Kasumi-1 (cell line): ENCODE measurements at regions not wholly inside any gene's neighbourhood (a gene's known extent, or its start where the extent isn't known, plus 50 kb on each side); places are given as distances from the start of the nearest gene placed in this dataset.

Source experiments
- DNase-seq, 2 experiments: peaks; one replicate each; lab custom pipeline; 2025; lab: John Stamatoyannopoulos, UW

- no peak for DNase-seq
Measured at GRCh38 chr11:128299132-128299726, 288.1 kb downstream of the ETS1 start.

DNA sequence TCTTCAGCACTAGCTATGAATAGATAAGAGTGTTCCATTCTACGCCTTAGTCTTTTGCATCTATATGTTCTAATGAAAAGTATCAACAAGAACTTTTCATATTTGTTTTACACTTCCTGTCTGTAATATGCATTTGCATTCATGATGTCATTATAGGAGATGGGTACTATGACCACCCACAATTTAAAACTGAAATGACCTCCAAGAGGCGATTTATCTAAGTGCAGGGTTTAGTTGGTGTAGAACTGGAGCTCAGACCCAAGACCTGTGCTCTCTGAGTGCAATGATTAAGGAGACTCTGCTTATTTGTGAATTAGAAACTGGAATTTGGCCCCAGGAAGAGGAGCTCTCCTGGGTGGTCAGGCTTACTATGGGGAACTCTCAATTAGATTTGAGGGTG lies 289.1 kb downstream of the ETS1 start:
- no peak for DNase-seq

GRCh38 chr11:128297805-128298204 lies 289.6 kb downstream of the ETS1 start:
- DNase-seq, result no peak

- no peak for DNase-seq
Measured at GRCh38 chr11:128297091-128297651, 290.2 kb downstream of the ETS1 start.

DNA sequence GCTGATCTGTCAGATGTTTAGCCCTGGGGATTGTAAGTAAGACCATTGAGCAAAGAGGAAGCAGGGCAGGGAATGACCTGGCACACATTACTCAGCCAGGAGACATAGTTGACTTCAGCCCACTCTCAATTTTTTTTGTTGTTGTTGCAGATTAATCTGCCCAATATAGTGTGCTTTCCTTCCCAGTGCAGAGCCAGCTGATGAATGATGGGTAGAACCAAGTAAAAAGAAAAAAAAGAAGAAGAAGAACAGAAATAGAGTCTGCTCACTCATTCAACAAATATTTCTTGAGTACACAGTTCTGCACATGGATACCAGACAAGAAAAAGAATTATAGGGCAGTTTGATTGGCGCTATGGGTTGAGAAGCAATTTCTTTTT lies 292.7 kb downstream of the ETS1 start:
- DNase-seq, result no peak

GRCh38 chr11:128294001-128294670 lies 293.2 kb downstream of the ETS1 start:
- no peak for DNase-seq

- DNase-seq, result no peak
Measured at GRCh38 chr11:128291835-128292234, 295.5 kb downstream of the ETS1 start.

DNA sequence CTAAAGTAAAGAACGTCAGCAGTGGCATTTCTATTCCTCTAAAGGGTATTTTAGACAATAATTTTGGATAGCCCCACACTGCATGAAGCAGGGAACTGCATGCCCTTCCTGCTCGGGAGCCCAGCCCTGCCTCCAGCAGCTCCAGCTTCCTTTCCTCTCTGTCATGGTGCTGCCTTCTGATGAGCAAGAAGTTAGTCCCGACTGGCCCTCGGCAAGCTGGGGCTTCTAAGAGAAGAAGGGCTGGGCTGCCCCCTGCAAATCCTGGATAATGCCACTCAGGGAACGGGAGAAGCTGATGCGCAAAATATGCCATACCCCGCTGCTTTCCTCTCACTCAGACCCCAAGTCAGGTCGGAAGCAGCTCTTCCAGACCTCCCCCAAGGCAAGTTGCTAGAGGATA lies 296.4 kb downstream of the ETS1 start:
- no peak for DNase-seq

GRCh38 chr11:128290106-128290840 lies 297.1 kb downstream of the ETS1 start:
- DNase-seq, result peak; percentile 68 to 81

DNA sequence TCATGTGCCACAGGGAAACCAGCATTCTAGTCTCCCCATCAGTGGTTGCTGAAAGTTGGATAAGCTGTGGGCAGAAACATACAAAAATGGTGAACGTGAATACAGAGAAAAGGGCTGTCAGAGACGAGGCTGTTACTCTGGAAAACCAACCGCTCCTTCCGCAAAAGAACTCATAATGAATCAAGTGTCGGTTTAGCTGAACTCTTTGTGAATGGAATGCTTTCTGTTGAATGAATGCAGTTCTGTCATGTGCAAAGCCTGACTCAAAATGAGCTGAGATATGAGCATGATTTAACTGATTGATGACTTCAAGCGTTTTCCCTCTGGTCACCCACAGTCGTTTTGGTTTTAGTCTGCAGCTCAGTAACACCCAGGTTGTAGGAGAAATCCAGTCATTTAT lies 298.3 kb downstream of the ETS1 start:
- no peak for DNase-seq

GRCh38 chr11:128288368-128288767 lies 299.0 kb downstream of the ETS1 start:
- no peak for DNase-seq

- no peak for DNase-seq
Measured at GRCh38 chr11:128285321-128285720, 302.0 kb downstream of the ETS1 start.

- DNase-seq, result no peak
Measured at GRCh38 chr11:128284634-128285033, 302.7 kb downstream of the ETS1 start.

GRCh38 chr11:128283451-128283850 lies 303.9 kb downstream of the ETS1 start:
- no peak for DNase-seq

- DNase-seq, result no peak
Measured at GRCh38 chr11:128282053-128282452, 305.3 kb downstream of the ETS1 start.

DNA sequence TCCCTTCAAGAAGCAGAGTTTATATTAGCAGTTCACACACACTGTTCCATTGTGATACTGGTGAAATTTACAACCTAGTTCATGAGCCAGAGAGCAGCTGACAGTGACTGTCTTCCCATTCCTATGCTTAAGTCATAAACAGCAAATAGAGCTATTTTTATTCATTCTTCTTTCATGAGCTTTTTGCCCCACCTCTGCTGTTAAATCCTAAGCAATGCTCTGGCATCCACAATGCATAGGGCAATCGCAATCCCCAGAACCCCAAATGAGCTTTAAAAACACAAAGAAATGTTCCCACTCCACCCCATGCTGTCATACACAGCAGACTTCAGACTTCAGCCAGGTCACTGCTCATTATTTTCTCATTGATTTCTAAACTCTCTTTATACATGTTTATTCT lies 307.5 kb downstream of the ETS1 start:
- DNase-seq, result no peak

DNA sequence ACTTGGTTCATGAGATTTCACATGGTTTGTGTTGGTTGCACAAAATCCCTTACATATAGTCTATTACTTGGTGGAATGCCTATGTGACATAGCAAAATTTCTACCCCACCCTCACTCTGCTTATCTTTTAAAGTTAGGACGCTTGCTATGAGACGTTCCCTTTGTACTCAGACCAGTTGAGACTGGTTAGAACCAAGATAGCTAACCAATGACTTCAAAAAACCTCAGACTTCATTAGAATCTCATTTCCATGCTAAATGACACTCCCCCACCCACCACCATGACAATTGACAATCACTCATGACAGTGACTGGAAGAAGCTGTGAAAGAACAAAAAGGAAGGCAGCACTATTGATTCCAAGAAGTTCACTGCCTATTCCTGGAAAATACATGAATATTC lies 313.6 kb downstream of the ETS1 start:
- no peak for DNase-seq

DNA sequence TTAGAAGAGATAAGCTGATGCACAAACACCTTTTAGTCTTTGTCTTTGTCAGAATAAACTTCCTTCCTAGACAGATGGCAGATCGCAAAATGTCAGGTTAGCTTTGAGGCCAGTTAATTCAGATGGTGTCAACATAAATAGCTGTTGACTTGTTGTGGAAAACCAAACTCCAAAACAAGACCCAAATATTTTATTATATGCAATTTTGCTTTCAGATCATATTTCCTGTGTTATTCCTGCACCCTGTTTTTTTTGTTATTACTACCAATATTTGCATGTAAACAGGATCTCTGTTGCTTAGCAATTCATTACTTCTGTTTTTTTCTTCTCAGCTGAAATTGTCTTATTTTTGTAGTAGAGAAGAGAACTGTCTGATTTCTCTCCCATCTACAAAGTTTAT lies 316.0 kb downstream of the ETS1 start:
- DNase-seq, result no peak

GRCh38 chr11:128269466-128269865 lies 317.9 kb downstream of the ETS1 start:
- DNase-seq, result no peak

- DNase-seq, result no peak
Measured at GRCh38 chr11:128266893-128267292, 320.5 kb downstream of the ETS1 start.

DNA sequence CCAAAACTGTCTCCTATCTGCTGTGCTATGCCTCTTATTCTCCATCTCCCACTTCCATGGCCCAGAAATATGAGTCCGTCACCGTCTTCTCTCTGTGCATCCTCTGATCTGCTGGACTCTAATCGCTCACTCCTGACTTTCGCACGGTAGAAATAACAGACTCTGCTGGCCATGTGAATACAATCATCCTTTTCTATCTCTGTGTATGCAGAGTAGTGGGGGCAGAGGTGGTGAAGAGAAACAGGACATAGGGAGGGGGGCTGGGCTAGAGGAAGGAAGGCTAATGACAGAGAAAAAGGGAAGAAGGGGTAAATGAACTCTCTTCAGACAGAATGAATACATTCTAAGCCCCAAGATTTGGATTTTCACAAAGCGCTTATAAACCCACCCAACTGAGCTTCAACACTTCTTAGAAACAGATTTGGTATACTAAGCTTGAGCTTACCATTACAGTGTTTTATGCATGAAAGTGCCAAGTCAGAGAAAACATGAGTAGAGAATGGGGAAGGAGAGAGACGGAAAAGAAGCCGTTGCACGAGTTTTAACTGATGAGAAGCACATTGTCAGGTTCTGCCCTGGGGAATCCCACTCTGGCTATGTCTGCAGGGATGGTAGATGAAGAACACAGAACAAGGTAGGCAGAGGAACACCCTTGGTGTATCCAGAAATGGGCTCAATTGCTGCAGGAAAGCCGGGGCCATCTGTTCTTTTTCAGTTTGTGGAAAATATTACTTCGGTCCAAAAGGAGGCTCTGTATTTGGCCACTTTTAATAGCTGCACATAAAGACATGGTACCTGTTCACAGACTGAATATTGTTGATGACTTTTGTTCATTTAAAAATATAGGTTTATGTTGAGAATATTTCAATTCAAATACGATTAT lies 324.7 kb downstream of the ETS1 start:
- DNase-seq, result no peak

GRCh38 chr11:128261011-128261421 lies 326.3 kb downstream of the ETS1 start:
- no peak for DNase-seq
